ENCODE measurements at regions not wholly inside any gene's neighbourhood (a gene's known extent, or its start where the extent isn't known, plus 50 kb on each side); places are given as distances from the start of the nearest gene placed in this dataset.

- no peak for DNase-seq (ENCODE audit: low read depth)
These were observed 129.6 kb upstream of the CDH13 start for GRCh38 chr16:82497139-82497538.

- DNase-seq (ENCODE audit: low read depth) = no peak
These were observed 138.3 kb upstream of the CDH13 start for GRCh38 chr16:82488460-82488859.

- peak; percentile 40 for DNase-seq (ENCODE audit: low read depth)
These were observed 145.3 kb upstream of the CDH13 start for GRCh38 chr16:82481455-82481854.

- no peak for DNase-seq (ENCODE audit: low read depth)
These were observed 150.0 kb upstream of the CDH13 start for GRCh38 chr16:82476786-82477185.

- no peak for DNase-seq (ENCODE audit: low read depth)
These were observed 156.1 kb upstream of the CDH13 start for GRCh38 chr16:82470620-82471152.

- DNase-seq (ENCODE audit: low read depth) = no peak
These were observed 156.8 kb upstream of the CDH13 start for GRCh38 chr16:82470016-82470415.

GRCh38 chr16:82464187-82464586 is 162.6 kb upstream of the CDH13 start:
- DNase-seq (ENCODE audit: low read depth) = no peak

- DNase-seq (ENCODE audit: low read depth) = no peak
These were observed 166.0 kb upstream of the CDH13 start for GRCh38 chr16:82460766-82461165.

GRCh38 chr16:82459580-82460256 is 167.1 kb upstream of the CDH13 start:
- no peak for DNase-seq (ENCODE audit: low read depth)

GRCh38 chr16:82456683-82457082 is 170.1 kb upstream of the CDH13 start:
- peak; percentile 65 for DNase-seq (ENCODE audit: low read depth)

GRCh38 chr16:82454566-82454965 is 172.2 kb upstream of the CDH13 start:
- no peak for DNase-seq (ENCODE audit: low read depth)

GRCh38 chr16:82454152-82454551 is 172.6 kb upstream of the CDH13 start:
- no peak for DNase-seq (ENCODE audit: low read depth)

- no peak for DNase-seq (ENCODE audit: low read depth)
These were observed 174.6 kb upstream of the CDH13 start for GRCh38 chr16:82452004-82452756.

GRCh38 chr16:82451449-82451848 is 175.3 kb upstream of the CDH13 start:
- DNase-seq (ENCODE audit: low read depth) = no peak

GRCh38 chr16:82440336-82440735 is 186.4 kb upstream of the CDH13 start:
- DNase-seq (ENCODE audit: low read depth) = no peak

- DNase-seq (ENCODE audit: low read depth) = peak; percentile 15
These were observed 187.0 kb upstream of the CDH13 start for GRCh38 chr16:82439678-82440293.

- no peak for DNase-seq (ENCODE audit: low read depth)
These were observed 193.7 kb upstream of the CDH13 start for GRCh38 chr16:82433042-82433441.

- peak; percentile 32 for DNase-seq (ENCODE audit: low read depth)
These were observed 194.5 kb upstream of the CDH13 start for GRCh38 chr16:82432261-82432660.

- DNase-seq (ENCODE audit: low read depth) = no peak
These were observed 201.1 kb upstream of the CDH13 start for GRCh38 chr16:82425661-82426060.

GRCh38 chr16:82421851-82422250 is 204.9 kb upstream of the CDH13 start:
- no peak for DNase-seq (ENCODE audit: low read depth)

GRCh38 chr16:82419332-82419731 is 207.4 kb upstream of the CDH13 start:
- DNase-seq (ENCODE audit: low read depth) = no peak

- DNase-seq (ENCODE audit: low read depth) = no peak
These were observed 212.3 kb upstream of the CDH13 start for GRCh38 chr16:82414476-82414875.

GRCh38 chr16:82412770-82413169 is 214.0 kb upstream of the CDH13 start:
- no peak for DNase-seq (ENCODE audit: low read depth)
